ENCODE measurements at regions not wholly inside any gene's neighbourhood (a gene's known extent, or its start where the extent isn't known, plus 50 kb on each side); places are given as distances from the start of the nearest gene placed in this dataset.

DNA sequence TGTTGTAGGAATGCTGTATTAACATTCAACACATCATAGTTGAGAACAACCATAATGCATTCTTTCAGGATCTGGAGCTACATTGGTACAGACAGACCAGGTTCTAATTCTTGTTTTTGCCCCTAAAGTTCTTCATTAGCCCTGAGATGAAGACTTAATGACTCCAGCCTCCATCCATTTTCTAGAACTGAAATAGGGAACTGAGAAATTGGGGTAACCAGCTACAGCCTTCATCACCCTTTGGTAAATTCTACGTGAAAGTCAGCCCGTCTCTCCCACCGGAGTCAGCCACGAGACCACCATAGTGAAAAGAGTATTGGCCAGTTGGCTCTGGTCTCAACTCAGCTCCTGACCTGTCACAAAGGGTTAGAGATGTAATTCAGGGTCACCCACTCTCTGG, 164.0 kb downstream of the NUAK1 start:
- peaks cover 3% of the 10 kb centered on the region for H3K9me3 Mint-ChIP-seq
- TF ChIP-seq, protein P1, sequence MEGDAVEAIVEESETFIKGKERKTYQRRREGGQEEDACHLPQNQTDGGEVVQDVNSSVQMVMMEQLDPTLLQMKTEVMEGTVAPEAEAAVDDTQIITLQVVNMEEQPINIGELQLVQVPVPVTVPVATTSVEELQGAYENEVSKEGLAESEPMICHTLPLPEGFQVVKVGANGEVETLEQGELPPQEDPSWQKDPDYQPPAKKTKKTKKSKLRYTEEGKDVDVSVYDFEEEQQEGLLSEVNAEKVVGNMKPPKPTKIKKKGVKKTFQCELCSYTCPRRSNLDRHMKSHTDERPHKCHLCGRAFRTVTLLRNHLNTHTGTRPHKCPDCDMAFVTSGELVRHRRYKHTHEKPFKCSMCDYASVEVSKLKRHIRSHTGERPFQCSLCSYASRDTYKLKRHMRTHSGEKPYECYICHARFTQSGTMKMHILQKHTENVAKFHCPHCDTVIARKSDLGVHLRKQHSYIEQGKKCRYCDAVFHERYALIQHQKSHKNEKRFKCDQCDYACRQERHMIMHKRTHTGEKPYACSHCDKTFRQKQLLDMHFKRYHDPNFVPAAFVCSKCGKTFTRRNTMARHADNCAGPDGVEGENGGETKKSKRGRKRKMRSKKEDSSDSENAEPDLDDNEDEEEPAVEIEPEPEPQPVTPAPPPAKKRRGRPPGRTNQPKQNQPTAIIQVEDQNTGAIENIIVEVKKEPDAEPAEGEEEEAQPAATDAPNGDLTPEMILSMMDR (IDR thresholded peaks at IDR 0.05), result no peak
- H3K4me1 Mint-ChIP-seq, result peaks cover 15% of the 10 kb centered on the region
- H3K27ac Mint-ChIP-seq, result no peak overlapping the region
- no peak overlapping the region for H3K4me3 Mint-ChIP-seq
- H3K27me3 Mint-ChIP-seq (ENCODE audit: low read depth, poor library complexity), result peaks cover 12% of the 10 kb centered on the region
- no peak for DNase-seq
- no peaks in the 10 kb centered on the region for H3K36me3 Mint-ChIP-seq (ENCODE audit: low read depth)

DNA sequence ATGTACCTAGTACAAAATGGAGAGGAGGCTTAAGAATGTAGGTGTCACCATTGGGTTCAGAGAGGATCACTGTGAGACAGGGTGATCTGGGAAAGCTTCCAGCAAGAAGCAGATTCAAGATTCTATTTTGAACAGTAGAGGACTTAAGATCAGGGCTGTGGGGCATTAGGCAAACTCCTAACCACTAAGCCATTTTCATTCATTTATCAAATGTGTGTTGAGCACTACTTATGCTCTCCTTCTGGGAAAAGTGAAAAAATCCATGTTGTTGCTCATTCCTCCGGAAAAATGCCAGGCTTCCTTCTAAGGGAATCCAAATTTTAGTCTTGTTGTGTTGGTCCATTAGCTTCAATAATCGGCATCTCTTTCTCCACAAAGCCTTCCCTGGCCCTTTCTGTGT, 163.4 kb downstream of the NUAK1 start:
- Mint-ChIP-seq H3K36me3 (ENCODE audit: low read depth) (no peaks in the 10 kb centered on the region), H3K4me3 (no peak overlapping the region), H3K4me1 (peaks cover 15% of the 10 kb centered on the region), H3K27me3 (ENCODE audit: low read depth, poor library complexity) (peaks cover 11% of the 10 kb centered on the region), H3K9me3 (peaks cover 3% of the 10 kb centered on the region), H3K27ac (no peak overlapping the region)
- no peak for DNase-seq
- TF ChIP-seq, protein P1 (IDR thresholded peaks at IDR 0.05), result no peak

DNA sequence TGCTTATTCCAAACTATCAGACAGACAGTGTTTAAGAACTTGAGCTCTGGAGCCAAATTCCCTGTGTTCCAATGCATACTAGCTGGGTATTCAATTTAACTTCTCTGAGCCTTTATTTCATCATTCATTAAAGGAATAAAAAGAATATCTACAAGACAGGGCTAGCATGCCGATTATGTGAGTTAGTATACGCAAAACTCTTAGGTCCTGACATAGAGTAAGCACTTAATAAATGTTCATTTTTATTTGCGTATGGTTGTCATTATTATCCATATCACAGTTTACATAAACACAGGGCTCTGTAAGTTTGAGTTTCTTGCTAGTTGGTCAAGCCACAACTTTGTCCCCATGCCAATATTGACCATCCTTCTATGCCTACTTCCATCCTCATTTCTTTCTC, 161.5 kb downstream of the NUAK1 start:
- H3K27me3 Mint-ChIP-seq (ENCODE audit: low read depth, poor library complexity), result peaks cover 11% of the 10 kb centered on the region
- no peak for DNase-seq
- no peaks in the 10 kb centered on the region for H3K36me3 Mint-ChIP-seq (ENCODE audit: low read depth)
- no peak overlapping the region for H3K27ac Mint-ChIP-seq
- TF ChIP-seq, protein P1 (IDR thresholded peaks at IDR 0.05), result no peak
- no peak overlapping the region for H3K4me3 Mint-ChIP-seq
- H3K4me1 Mint-ChIP-seq, result peaks cover 15% of the 10 kb centered on the region
- H3K9me3 Mint-ChIP-seq, result peaks cover 3% of the 10 kb centered on the region

DNA sequence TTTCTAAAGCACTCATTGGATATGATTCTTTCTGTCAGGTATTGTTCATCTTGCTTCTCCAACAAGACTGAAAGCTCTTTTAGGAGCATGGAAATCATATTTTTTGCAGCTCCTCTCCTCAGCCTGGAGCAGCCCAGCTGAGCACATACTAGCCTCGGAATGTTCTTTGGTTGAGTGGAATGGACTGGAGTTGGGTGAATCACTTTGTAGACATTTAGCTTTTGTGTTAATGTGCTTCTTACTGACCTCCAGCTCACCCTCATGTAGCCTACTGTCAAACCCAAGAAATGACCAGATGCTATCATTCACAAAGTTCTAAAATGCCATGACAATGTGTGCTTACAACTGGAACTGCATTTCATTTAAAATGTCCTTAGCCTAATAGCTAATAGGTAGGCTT, 161.1 kb downstream of the NUAK1 start:
- peaks cover 15% of the 10 kb centered on the region for H3K4me1 Mint-ChIP-seq
- peaks cover 12% of the 10 kb centered on the region for H3K27me3 Mint-ChIP-seq (ENCODE audit: low read depth, poor library complexity)
- no peak overlapping the region for H3K27ac Mint-ChIP-seq
- no peak for DNase-seq
- no peak overlapping the region for H3K4me3 Mint-ChIP-seq
- H3K9me3 Mint-ChIP-seq, result peaks cover 3% of the 10 kb centered on the region
- H3K36me3 Mint-ChIP-seq (ENCODE audit: low read depth), result no peaks in the 10 kb centered on the region
- TF ChIP-seq, protein P1 (IDR thresholded peaks at IDR 0.05), result no peak

DNA sequence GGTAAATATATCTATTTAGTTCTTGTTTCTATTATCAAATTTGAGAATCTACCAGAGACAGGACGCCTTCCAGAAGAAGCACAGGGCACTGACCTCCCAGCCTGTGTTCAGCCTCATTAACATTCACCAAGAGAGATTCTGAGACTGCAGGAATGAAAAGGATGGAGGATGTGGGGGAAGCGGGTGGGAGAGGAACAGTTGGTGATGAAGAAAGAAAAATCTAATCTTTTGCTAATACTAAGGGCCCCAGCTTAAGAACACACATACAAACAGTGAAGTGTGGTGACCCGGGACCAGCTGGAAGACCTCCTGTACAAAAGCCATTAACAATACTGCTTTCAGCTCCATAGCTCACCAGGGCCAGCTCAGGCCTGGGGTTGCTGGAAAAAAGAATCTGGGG, 160.5 kb downstream of the NUAK1 start:
- TF ChIP-seq, protein P1 (IDR thresholded peaks at IDR 0.05), result no peak
- Mint-ChIP-seq H3K9me3 (no peaks in the 10 kb centered on the region), H3K36me3 (ENCODE audit: low read depth) (no peaks in the 10 kb centered on the region), H3K27me3 (ENCODE audit: low read depth, poor library complexity) (peaks cover 12% of the 10 kb centered on the region), H3K27ac (peak overlapping the region; percentile 39), H3K4me1 (peaks cover 15% of the 10 kb centered on the region), H3K4me3 (no peak overlapping the region)
- no peak for DNase-seq

DNA sequence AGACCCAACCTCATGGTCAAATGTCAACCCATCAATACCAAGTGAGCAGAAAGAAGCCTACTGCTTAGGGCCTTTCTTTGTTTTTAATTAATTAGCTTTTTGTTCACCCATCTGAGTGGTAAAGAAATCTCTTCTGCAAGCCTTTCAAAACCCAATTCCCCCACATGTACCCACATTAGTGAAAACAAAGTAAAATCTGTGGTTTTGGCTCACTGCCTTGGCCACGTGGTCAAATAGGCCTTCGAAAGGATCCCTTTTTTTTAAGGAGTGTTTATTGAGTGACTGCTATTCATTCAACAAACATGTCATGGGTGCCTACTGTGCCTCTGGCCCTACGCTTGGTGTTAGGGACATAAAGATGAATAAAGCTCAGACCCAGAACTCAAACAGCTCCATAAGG, 160.1 kb downstream of the NUAK1 start:
- Mint-ChIP-seq H3K4me3 (no peak overlapping the region), H3K27me3 (ENCODE audit: low read depth, poor library complexity) (peaks cover 12% of the 10 kb centered on the region), H3K9me3 (no peaks in the 10 kb centered on the region), H3K36me3 (ENCODE audit: low read depth) (no peaks in the 10 kb centered on the region), H3K27ac (peak overlapping the region; percentile 39), H3K4me1 (peaks cover 15% of the 10 kb centered on the region)
- no peak for DNase-seq
- TF ChIP-seq, protein P1 (IDR thresholded peaks at IDR 0.05), result no peak
